Choroid plexus epithelial cell (primary cell): ENCODE measurements at regions not wholly inside any gene's neighbourhood (a gene's known extent, or its start where the extent isn't known, plus 50 kb on each side); places are given as distances from the start of the nearest gene placed in this dataset.

ENCODE experiments used
- DNase-seq: peaks from one replicate; pipeline ENCODE4 v3.0.0-alpha.2; 2010; ENCODE audit warnings: low read depth
- H3K4me3 ChIP-seq: 2 replicates; pipeline ENCODE4 v1.5.1; 2011; ENCODE audit warnings: low read depth, mild to moderate bottlenecking, control low read depth, low read length, moderate library complexity
- TF ChIP-seq, protein P1 (sequence below): conservative IDR thresholded peaks from 2 replicates; pipeline ENCODE4 v1.5.1; 2011; ENCODE audit warnings: low read depth, mild to moderate bottlenecking, control low read depth, inconsistent platforms, low read length, moderate library complexity

DNA sequence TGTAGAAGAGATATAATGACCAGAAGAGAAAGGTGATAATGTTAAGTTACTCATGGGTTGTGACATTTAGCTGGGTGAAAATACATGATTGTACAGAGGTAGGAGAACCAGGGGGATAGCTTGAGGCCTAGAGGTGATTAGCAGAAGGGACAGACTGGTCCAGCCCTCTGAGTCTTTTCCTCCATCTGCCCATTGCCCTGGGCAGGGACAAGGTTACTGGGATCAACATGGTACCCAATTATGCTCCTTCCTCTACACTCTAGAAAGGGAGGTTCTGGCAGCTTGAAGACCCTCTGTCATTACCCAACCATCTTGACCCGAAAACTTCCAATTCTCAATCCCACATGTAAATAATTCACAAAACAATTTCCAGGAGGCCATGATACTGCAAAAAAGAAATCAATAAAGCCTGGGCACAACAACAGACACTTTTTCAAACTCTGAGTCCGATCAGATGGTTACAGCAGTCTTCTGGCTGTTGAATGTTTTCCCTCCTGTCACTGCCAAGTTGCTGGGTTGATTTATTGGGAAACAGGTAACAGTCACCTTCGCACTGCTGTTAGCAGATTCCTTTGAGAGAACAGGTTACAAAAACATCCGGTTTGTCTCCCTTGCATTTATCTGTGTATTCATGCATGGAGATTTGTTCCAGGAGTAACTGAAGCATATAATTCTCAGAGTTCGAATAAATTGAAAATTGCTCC lies 239.1 kb upstream of the HTR2A start:
- H3K4me3 ChIP-seq, result no peak overlapping the region
- DNase-seq, result no peak
- TF ChIP-seq, protein P1, sequence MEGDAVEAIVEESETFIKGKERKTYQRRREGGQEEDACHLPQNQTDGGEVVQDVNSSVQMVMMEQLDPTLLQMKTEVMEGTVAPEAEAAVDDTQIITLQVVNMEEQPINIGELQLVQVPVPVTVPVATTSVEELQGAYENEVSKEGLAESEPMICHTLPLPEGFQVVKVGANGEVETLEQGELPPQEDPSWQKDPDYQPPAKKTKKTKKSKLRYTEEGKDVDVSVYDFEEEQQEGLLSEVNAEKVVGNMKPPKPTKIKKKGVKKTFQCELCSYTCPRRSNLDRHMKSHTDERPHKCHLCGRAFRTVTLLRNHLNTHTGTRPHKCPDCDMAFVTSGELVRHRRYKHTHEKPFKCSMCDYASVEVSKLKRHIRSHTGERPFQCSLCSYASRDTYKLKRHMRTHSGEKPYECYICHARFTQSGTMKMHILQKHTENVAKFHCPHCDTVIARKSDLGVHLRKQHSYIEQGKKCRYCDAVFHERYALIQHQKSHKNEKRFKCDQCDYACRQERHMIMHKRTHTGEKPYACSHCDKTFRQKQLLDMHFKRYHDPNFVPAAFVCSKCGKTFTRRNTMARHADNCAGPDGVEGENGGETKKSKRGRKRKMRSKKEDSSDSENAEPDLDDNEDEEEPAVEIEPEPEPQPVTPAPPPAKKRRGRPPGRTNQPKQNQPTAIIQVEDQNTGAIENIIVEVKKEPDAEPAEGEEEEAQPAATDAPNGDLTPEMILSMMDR, result no peak

DNA sequence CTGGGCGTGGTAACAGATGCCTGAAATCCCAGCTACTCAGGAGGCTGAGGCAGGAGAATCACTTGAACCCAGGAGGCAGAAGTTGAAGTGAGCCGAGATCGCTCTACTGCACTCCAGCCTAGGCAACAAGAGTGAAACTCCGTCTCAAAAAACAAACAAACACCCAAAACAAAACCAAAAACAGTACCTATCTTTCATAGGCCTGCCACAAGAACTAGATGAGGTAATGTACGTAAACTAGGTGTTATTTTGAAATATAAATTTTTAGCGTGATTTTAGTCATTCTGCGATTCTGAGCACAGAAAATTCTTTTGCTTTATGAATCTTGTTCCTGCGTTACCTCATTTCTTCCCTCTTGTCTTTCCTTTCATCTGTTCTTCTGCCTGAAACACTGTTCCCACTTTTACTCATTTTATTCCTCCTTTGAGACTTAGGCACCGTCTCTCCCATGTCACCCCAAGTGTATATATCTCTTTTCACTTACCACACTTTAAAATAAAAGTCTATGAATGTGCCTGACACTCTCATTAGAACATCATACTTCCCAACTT lies 238.2 kb upstream of the HTR2A start:
- TF ChIP-seq, protein P1, result no peak
- DNase-seq, result no peak

DNA sequence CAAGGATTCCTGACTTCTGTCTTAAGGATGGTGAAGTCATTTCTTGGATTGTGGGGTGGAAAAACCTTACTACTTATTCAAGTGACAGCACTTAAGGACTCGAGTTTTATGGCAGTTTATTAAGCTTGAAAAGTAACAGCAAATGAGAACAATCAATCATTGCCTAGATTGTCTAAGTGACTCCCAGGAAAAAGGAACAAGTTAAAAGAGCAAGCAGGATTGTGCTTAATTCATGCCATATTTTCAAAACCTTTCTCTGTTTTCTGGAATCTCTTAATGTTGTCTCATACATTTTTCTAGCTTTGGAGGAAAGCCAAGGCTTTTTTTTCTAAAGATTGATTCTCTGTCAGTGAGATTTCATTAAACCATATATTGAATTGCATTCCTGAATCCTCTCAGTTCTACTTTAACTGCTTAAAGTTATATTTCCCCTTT lies 236.2 kb upstream of the HTR2A start:
- TF ChIP-seq, protein P1, result no peak
- H3K4me3 ChIP-seq, result no peak overlapping the region
- DNase-seq, result peak; percentile 27

More for the DNA sequence above, 238.2 kb upstream of the HTR2A start:
- H3K4me3 ChIP-seq, result no peak overlapping the region

DNA sequence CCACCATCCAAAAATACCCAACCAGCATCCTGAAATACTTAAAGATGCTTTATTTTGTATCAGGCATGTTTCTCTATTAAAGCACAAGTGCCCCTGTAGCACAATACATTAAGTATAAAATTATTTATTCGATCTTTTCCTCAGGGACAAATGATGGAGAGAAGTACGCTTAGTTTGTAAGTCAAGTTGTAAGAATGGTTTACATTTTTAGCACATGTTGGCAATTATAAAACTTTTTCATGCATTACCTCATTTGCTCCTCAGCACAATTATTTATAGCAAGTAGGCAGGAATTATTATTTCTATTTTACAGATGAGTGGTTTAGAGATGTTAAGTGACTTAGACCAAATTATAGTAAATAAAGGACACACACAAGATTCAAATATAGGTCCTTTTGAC lies 232.6 kb upstream of the HTR2A start:
- no peak overlapping the region for H3K4me3 ChIP-seq
- TF ChIP-seq, protein P1, result no peak
- no peak for DNase-seq

DNA sequence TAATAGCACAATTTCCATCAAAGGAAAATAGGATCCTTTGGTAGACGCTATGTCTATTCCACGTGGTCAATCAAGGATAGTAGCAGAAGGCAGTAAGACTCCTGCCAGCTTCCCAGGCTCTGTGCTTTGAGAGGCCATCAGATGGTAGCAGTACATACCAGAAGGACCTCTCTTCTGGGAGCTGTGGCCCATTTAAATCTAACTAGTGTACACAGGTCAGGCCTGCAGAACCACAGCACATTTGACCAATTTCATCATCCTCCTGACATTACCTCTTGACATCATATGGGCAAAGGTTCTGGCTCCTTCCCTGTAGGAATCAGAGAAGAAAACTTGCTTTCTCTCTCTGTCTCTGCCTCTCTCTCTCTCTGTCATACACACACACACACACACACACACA lies 229.6 kb upstream of the HTR2A start:
- TF ChIP-seq, protein P1, result peak; percentile 40
- H3K4me3 ChIP-seq, result no peak overlapping the region
- DNase-seq, result peak; percentile 65

DNA sequence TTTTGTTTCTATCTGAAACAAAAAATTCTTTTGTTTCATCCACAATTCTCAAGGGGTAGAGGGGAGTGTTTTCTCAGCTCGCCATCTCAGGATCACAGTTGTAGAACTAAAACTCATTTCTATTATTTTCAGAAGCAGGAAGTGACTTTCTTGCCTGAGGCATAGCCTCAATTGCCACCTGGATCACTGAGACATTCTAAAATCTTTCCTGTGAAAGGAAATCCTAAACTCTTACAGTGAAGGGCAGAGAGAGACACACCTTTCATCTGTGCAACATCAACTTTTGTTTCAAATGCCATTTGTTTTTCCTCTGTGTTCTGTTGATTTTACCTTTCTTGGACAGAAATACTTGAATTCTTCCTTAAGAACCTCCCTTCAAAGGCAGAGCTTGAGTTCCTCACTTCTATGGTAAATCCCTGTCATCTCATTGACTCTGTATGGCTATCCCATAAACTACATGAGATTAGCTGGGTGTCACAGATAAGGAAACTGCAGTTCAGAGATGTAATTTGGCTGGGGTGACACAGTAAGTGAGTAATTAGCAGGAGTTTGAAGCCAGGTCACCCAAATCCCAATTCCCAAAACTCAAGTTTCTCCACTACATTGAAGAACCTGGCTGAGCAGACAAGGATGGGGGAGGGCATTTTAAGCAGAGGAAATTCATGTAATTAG lies 224.4 kb upstream of the HTR2A start:
- H3K4me3 ChIP-seq, result no peak overlapping the region
- TF ChIP-seq, protein P1, result no peak
- no peak for DNase-seq
